ENCODE measurements at regions not wholly inside any gene's neighbourhood (a gene's known extent, or its start where the extent isn't known, plus 50 kb on each side); places are given as distances from the start of the nearest gene placed in this dataset.
"Not testable (repeated sequence)": the region's sequence is repeated elsewhere in the genome, so short reads cannot be mapped to it uniquely, and the experiment has no call there.

DNA sequence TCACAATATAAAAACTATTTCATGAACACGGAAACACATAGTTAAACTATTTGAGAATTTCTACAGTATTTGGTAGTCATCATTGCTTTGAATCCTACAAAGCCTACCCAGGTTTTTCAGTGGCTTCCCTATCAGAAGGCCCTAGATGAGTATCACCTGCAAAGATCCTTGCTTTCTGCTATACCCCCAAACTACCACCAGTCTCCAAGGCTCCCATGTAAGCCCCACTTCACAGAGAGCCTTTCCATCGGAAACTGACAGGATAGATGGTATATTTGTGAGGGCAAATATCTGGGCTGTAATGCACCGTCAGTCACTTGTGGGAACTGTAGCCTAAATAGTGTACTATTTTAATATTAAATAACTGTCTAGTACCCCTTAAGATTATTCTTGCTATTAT is 674.3 kb downstream of the BRINP3 start:
- 45 to 47% methylated on average over 2 of the region's 3 CpGs for WGBS, 2 donors
- TF ChIP-seq CTCF (IDR thresholded peaks at IDR 0.05) (no peak), POLR2A (IDR thresholded peaks at IDR 0.05) (no peak)
- Histone ChIP-seq H3K4me3 (replicated peaks in 1 of 3) (no peak overlapping the region), H3K27ac (no peak overlapping the region), H3K27me3 (no peaks in the 10 kb centered on the region), H3K9me3 (no peaks in the 10 kb centered on the region), H3K4me1 (no peaks in the 10 kb centered on the region), H3K36me3 (no peaks in the 10 kb centered on the region)
- intact Hi-C loops (cut with DNase I), result no loop called here
- DNase-seq, result no peak

GRCh38 chr1:189804352-189804751 is 673.3 kb downstream of the BRINP3 start:
- 89 to 93% methylated on average over 2 of the region's 2 CpGs for WGBS, 2 donors
- intact Hi-C loops (cut with DNase I), result no loop called here
- TF ChIP-seq POLR2A (IDR thresholded peaks at IDR 0.05) (no peak), CTCF (IDR thresholded peaks at IDR 0.05) (no peak)
- H3K4me1 ChIP-seq, result no peaks in the 10 kb centered on the region
- no peak for DNase-seq
- no peaks in the 10 kb centered on the region for H3K27me3 ChIP-seq
- H3K4me3 ChIP-seq (replicated peaks in 1 of 3), result no peak overlapping the region
- no peaks in the 10 kb centered on the region for H3K36me3 ChIP-seq
- no peaks in the 10 kb centered on the region for H3K9me3 ChIP-seq
- no peak overlapping the region for H3K27ac ChIP-seq

DNA sequence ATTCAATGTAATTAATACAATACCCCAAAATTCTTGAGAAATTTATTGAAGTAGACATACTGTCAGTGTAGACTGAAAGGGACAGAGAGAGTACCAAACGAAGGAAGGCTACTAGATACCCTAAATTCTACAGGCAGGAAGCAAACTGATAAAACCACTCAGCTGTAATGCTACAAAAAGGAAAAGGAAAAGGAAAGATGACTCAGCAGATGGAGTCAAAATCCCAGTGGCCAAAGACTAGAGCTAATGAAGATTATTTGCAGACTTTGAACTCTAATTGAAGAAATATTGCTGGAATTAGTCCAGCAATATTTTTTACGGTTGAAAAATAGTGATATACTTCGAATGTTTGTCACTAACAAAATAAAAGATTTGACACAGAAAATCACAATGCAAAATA is 671.9 kb downstream of the BRINP3 start:
- Histone ChIP-seq H3K4me1 (no peaks in the 10 kb centered on the region), H3K36me3 (no peaks in the 10 kb centered on the region), H3K4me3 (replicated peaks in 1 of 3) (no peak overlapping the region), H3K27me3 (no peaks in the 10 kb centered on the region), H3K27ac (no peak overlapping the region), H3K9me3 (no peaks in the 10 kb centered on the region)
- 60 to 74% methylated on average over 3 of the region's 3 CpGs for WGBS, 2 donors
- TF ChIP-seq CTCF (IDR thresholded peaks at IDR 0.05), result no peak
- no peak for TF ChIP-seq POLR2A (IDR thresholded peaks at IDR 0.05)
- intact Hi-C loops (cut with DNase I), result no loop called here
- no peak for DNase-seq

DNA sequence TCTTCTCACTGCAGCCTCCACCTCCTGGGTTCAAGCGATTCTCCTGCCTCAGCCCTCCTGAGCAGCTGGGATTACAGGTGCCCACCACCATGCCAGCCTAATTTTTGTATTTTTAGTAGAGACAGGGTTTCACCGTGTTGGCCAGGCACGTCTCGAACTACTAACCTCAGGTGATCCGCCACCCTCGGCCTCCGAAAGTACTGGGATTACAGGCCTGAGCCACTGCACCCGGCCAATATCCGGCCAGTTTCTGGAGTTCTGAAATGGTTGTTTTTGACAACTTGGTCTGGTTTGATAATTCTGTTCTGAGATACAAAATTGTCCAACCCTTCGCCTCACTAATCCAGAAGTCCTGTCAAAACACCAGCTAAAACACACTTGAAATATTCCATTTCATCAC is 667.0 kb downstream of the BRINP3 start:
- H3K27me3 ChIP-seq; H3K9me3 ChIP-seq; DNase-seq; intact Hi-C loops (cut with DNase I); H3K4me3 ChIP-seq (replicated peaks in 1 of 3); H3K4me1 ChIP-seq; H3K27ac ChIP-seq; H3K36me3 ChIP-seq: not testable (repeated sequence)
- WGBS, 2 donors, result 88 to 90% methylated on average over 10 of the region's 10 CpGs

DNA sequence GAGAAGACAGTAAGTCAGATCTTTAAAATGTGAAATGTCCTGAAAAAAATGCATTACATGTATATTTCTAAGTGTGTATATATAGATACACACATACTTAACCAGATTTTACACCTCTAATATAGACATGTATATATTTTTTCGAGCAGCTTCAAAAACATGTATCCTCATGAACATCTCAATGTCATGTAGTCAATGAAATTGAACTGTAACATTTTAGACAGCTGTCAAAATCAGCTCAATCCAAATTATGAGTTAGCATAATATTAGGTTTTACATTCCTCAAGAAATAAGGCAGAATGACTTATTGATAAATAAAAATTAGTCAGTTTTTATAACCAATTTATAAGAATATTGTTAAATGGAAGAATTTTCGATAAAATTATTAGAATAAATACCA is 665.7 kb downstream of the BRINP3 start:
- intact Hi-C loops (cut with DNase I), result no loop called here
- Histone ChIP-seq H3K4me1 (no peaks in the 10 kb centered on the region), H3K9me3 (no peaks in the 10 kb centered on the region), H3K4me3 (replicated peaks in 1 of 3) (no peak overlapping the region), H3K27ac (no peak overlapping the region), H3K27me3 (no peaks in the 10 kb centered on the region), H3K36me3 (no peaks in the 10 kb centered on the region)
- WGBS, 2 donors, result 85 to 87% methylated on average over 2 of the region's 2 CpGs
- DNase-seq, result no peak
- TF ChIP-seq CTCF (IDR thresholded peaks at IDR 0.05) (no peak), POLR2A (IDR thresholded peaks at IDR 0.05) (no peak)

DNA sequence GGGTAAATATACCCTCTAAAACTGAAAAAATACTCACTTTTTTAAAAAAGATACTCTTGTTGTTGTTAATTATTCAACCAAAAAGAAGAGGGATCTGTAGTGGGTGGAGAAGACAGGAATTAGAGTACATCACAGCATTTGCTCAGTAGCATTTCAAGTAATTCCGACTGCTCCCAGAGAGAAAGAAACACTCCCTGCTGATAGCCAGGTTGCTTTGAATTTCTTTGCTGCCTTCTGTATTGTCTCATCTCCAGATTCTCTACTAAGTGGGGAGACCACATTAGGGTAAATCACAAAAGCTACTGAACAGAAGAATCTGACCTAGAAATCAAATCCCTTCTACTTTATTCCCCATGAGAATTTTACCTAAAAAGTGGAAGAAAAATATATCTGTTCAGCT is 661.1 kb downstream of the BRINP3 start:
- Histone ChIP-seq H3K27me3 (no peaks in the 10 kb centered on the region), H3K9me3 (no peaks in the 10 kb centered on the region), H3K27ac (no peak overlapping the region), H3K4me1 (no peaks in the 10 kb centered on the region), H3K4me3 (replicated peaks in 1 of 3) (no peak overlapping the region), H3K36me3 (no peaks in the 10 kb centered on the region)
- no peak for DNase-seq
- TF ChIP-seq CTCF (IDR thresholded peaks at IDR 0.05), result no peak
- no peak for TF ChIP-seq POLR2A (IDR thresholded peaks at IDR 0.05)
- WGBS, 2 donors, result 56 to 57% methylated on average over 1 of the region's 1 CpG
- intact Hi-C loops (cut with DNase I), result no loop called here
